ENCODE measurements at regions not wholly inside any gene's neighbourhood (a gene's known extent, or its start where the extent isn't known, plus 50 kb on each side); places are given as distances from the start of the nearest gene placed in this dataset.

- DNase-seq (ENCODE audit: low read depth in 2 of 2), result no peak
Observed at GRCh38 chr13:73970421-73971055, 163.7 kb downstream of the KLF12 start.

DNA sequence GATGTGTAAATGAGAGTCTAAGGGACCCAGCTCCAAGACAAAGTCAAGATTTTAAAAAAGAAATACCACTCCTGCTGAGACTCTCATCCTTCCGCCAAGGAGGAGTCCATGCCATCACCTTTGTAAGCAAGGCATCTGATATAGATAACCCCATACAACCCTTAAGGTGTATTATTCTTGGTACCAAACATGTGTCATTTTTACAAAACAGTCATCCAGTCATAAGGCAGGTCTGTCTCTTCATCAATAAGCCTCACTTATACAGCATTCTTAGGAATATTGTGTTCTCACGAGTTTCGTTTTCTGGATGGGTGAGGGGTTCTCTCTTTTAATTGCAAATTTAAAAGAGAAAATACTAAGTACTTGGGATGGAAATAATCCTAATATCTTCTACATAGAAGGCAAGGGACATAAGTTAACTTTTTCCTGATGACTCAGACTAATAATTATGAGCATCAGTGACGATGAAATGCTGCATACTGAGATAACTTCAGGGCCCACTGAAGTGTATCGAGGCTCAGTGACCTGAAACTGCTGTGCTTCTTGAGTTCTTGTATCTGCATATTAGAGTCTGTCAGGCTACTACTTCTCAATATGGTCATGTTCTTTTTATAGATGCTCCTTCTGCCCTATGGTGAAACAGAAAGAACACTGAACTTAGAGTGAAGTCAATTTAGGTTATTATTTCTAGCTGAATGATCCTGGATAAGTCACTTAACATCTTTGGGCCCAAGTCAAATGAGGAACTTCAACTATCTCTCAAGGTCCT is 166.6 kb downstream of the KLF12 start:
- DNase-seq (ENCODE audit: low read depth in 2 of 2), result no peak

- DNase-seq (ENCODE audit: low read depth in 2 of 2), result no peak
Observed at GRCh38 chr13:73966331-73966730, 167.9 kb downstream of the KLF12 start.

DNA sequence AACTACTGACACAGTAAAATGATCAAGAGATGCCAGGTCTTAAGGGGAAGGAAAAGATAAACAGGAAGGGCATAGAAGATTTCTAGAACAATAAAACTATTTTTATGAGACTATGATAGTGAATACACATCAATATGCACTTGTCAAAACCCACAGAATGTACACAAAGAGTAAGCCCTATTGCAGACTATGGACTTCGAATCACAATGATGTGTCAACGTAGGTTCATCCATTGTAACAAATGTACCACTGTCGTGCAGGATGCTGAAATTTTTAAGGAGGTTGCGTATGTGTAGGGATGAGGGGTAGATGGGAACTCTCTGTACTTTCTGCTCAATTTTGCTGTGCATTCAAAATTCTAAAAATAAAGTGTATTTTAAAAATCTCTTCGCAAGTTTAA is 171.9 kb downstream of the KLF12 start:
- no peak for DNase-seq (ENCODE audit: low read depth in 2 of 2)

- DNase-seq (ENCODE audit: low read depth in 2 of 2), result no peak
Observed at GRCh38 chr13:73961181-73961580, 173.0 kb downstream of the KLF12 start.

GRCh38 chr13:73960474-73960873 is 173.7 kb downstream of the KLF12 start:
- no peak for DNase-seq (ENCODE audit: low read depth in 2 of 2)

DNA sequence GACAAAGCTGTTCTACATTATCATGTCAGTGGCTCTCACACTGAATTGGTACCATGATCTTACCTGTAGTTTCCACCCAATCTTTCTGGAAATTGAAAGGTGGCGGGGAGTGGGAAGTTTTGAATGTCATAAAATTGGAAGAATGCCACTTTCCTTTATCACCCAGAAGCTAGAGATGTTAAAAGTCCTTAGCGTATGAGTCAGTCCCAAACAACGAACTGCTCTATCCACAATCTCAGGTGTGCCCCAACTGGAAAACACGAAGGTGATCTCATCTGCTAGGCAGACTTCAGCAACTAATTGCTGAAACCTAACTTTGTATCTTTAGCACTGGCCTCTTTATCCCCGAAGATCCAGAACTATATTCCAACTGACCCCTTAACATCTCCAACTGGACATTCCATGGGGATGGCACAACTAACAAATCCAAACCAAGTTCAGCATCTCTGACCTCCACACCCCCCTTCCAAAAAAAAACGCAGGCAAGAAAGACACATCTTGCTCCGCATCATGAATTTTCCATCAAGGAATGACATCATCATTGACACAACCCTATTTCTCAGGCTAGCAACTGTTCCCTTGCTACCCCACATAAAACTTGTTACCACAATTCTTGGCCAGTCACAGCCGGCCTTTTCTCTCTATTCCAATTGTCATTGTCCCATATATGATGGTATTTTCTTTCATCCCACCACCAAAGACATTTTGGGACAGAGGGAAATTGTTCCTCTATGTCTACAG is 175.4 kb downstream of the KLF12 start:
- no peak for DNase-seq (ENCODE audit: low read depth in 2 of 2)

DNA sequence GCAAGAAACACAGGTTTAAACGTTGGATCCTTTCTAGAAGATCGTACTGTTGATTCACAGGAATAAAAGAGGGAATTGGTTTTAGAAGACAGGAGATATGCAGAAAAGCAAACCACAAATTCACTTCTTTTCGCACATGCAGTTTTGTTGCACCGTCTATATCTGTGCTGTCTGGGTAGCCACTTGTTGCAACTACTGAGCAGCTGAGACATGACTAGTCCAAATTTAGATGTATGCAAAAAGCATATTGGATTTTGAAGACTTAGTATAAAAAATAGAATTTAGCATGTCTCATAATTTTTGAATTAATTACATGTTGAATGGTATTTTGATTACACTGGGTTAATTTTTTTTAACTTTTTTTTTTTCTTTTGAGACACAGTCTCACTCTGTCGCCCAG is 176.3 kb downstream of the KLF12 start:
- DNase-seq (ENCODE audit: low read depth in 2 of 2), result no peak

- no peak for DNase-seq (ENCODE audit: low read depth in 2 of 2)
Observed at GRCh38 chr13:73956795-73957408, 177.3 kb downstream of the KLF12 start.

- no peak for DNase-seq (ENCODE audit: low read depth in 2 of 2)
Observed at GRCh38 chr13:73955977-73956500, 178.2 kb downstream of the KLF12 start.

GRCh38 chr13:73954808-73955207 is 179.4 kb downstream of the KLF12 start:
- DNase-seq (ENCODE audit: low read depth in 2 of 2), result no peak

DNA sequence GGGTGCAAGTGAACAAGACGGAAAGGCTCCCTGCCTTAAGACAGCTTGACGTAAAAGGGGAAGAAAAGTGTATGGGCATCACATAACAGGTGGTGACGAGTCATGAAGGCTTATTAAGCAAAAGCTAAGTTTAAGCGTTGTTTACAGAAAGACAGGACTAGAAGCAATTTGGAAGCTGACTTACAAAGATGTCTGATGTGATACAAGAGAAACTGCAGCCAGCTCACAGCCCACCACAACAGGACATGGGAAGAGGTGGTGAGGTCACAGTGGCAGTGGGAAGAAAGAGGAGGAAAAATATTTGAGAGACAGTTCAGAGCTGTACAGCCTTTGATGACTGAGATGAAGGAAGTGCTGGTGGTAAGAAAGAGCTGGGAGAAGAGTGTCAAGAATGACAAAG is 181.6 kb downstream of the KLF12 start:
- peak in 1 of 2 donors; percentile 18 for DNase-seq (ENCODE audit: low read depth in 2 of 2)

DNA sequence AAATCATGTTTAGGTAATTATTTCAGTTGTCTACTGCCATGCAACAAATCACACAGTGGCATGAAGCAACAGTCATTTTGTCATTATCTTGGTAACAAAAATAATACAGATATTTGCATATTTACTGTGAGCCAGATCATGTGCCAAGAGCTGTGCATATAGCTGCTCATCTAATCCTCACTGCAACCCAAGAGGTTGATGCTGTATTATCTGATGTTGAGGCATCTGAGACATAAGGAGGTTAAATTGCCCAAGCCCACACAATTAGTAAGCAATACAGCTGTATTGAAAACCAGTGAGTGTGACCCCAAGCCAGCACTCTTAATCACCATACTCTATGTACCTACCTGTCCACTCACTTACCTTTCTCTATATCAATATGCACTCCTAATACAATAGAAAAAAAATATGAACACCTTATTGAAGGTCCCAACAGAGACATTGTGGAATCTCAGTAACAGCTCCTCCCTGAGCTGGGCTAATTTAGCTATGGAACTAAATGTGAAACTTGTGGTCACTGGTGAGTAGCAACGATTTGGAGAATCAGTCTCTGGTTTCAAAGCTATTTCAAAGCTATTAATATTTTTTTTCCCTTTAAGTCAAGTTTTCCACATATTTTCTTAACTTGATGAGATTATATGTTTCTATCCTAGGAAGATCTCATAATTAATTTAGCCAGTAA is 185.2 kb downstream of the KLF12 start:
- no peak for DNase-seq (ENCODE audit: low read depth in 2 of 2)

DNA sequence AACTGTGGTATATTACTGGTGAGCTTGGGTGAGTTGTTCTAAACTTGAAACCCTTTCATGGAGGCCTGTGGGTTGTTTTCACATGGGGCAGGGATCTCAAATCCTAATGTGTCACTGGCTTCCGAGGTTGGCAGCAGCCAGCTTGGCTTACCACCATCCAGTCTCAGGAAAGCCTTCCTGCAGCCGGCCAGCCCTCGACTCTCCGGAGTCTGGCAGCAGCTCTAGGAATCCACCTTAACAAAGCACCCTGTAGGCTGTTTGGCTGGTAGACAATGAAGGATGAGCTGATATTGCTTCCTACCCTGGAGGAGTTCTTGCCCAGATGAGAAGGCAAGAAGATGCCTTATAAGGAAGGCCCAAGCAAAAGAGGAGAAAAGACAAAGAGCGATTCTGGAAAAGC is 188.3 kb downstream of the KLF12 start:
- DNase-seq (ENCODE audit: low read depth in 2 of 2), result peak in 1 of 2 donors; percentile 22

GRCh38 chr13:73945382-73945781 is 188.8 kb downstream of the KLF12 start:
- DNase-seq (ENCODE audit: low read depth in 2 of 2), result no peak

DNA sequence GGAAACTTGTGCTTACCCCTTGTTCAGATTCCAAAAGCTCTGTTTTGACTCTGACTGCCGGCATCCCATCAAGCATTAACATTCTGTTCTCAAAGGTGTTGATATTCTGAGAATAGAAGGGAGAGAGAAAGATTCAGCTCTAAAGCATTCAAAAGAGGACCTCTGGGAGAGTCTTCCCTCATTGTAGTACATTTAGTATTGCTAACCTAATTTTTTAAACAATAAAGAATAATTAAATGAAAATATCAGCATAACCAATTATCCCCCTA is 190.3 kb downstream of the KLF12 start:
- DNase-seq (ENCODE audit: low read depth in 2 of 2), result no peak

DNA sequence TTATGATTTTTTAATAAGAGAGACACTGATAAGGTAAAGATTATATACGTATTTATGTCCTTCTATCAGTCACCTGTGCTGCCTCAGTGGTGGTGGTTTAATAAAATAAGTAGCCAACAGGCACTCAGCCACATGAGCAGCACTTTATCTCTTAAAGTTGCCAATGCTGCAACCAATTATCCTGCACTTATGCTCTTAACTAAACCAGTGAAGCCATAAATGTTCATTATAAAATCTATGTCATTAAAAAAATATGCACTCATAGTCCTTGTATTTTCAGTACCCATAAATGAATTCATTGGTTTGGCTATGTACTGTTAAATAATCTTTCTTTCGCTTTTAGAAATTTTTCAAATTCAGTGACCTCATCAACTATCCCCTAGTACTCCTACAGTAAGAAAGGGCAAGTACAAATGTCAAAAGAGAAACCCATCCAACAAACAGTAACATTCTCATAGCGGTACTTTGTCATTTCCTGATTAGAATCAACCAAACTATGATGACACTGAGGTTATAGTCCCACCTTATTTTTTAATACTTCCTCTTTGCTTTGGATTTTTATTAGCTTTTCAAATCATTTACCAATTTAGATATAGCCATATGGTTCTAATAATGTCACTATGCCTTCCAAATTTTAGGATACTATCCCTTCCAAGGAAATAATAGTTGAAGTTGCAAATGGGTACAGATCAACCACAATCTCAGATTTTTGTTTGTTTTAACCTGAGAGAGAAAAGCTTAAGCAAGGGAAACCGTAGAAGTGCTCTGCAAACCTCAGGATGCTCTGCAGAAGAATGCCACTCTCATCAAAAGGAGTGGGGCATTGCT is 190.9 kb downstream of the KLF12 start:
- DNase-seq (ENCODE audit: low read depth in 2 of 2), result peak in 1 of 2 donors; percentile 26

DNA sequence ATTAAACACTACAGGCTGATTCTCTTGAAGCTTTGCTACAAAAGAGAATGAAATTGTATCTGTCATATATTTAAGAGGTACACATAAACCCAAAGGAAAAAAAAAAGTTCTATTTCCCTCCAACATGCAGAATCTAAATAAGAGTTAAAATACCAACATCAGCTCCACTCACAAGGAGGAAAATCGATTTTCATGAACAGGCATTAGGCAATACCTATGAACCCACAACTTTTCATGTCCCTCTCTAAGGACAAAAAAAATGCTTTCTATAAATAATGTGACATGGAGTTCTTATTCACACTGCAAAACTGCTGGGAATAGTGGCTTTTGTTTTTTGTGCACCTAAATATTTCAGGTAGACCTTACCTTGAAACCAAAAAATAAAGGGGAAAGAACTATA is 192.5 kb downstream of the KLF12 start:
- no peak for DNase-seq (ENCODE audit: low read depth in 2 of 2)

- no peak for DNase-seq (ENCODE audit: low read depth in 2 of 2)
Observed at GRCh38 chr13:73940098-73940497, 194.1 kb downstream of the KLF12 start.

DNA sequence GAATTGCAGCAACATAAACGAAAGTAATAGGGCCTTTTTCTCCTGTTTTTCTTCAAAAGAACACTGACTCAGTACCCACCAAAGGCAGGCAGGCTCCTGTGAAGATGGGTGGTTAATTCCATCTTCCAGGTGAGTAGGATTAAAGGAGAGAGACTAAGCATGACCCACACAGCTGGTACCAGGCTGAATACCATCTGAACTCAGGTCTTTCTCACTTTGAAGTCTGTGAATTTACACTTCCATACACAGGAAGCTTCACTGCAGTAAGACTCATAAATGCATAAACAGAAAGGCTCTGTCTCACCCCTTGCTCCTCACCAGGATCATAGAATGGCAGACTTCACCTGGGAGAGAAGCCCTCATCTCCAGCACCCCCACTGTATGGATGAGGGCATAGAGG is 194.6 kb downstream of the KLF12 start:
- DNase-seq (ENCODE audit: low read depth in 2 of 2), result no peak

DNA sequence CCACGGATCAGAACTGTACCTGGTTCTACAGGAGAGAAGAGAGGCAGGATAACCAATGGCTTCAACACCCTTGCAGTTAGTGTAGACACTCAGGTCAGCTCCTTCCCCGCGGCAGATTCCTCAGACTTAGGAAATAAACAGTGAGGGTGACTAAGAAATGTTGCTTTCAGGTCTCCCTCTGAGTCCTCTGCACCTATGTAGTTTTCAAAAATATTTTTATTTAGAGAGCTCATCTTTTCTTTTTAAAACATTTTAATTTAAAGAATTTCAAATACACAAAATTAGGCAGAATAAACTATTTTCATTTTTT is 195.2 kb downstream of the KLF12 start:
- DNase-seq (ENCODE audit: low read depth in 2 of 2), result no peak

Data from lung microvascular endothelial cell (primary cell).